ENCODE measurements at regions not wholly inside any gene's neighbourhood (a gene's known extent, or its start where the extent isn't known, plus 50 kb on each side); places are given as distances from the start of the nearest gene placed in this dataset.

- Histone ChIP-seq H2BK15ac (ENCODE audit: low read length) (no peak overlapping the region), H2BK20ac (ENCODE audit: low read length) (no peak overlapping the region), H3K79me1 (ENCODE audit: low read depth, low read length) (no peaks in the 10 kb centered on the region), H3K23me2 (ENCODE audit: low read depth, low read length) (no peaks in the 10 kb centered on the region), H4K20me1 (replicated peaks in 1 of 2; ENCODE audit: control insufficient read depth in 1 of 2, insufficient read depth in 2 of 2, low read length in 2 of 2) (no peaks in the 10 kb centered on the region), H3K79me2 (ENCODE audit: control insufficient read depth in 1 of 2, insufficient read depth in 2 of 2, low read length in 2 of 2) (no peaks in the 10 kb centered on the region), H3K23ac (ENCODE audit: insufficient read length) (no peak overlapping the region), H3K27ac (ENCODE audit: low read depth, low read length) (no peak overlapping the region), H4K91ac (replicated peaks; ENCODE audit: insufficient read length, low read length) (no peak overlapping the region), H3K4me3 (ENCODE audit: extremely low read depth in 1 of 4, insufficient read depth in 2 of 4, low read depth in 3 of 4, low read length in 4 of 4) (no peak overlapping the region), H2AFZ (ENCODE audit: low read length) (no peak overlapping the region), H2AK5ac (ENCODE audit: low read depth, low read length) (no peak overlapping the region), H3K9ac (replicated peaks in 1 of 4; ENCODE audit: extremely low read depth in 1 of 4, low read depth in 3 of 4, low read length in 3 of 4) (no peak overlapping the region), H3K4me1 (replicated peaks in 1 of 4; ENCODE audit: control insufficient read depth in 3 of 4, insufficient read depth in 4 of 4, low read length in 3 of 4) (no peaks in the 10 kb centered on the region), H3K14ac (ENCODE audit: insufficient read length) (no peak overlapping the region), H3K9me3 (ENCODE audit: insufficient read depth in 2 of 2, low read depth in 1 of 2, low read length in 1 of 2) (no peaks in the 10 kb centered on the region), H3K56ac (replicated peaks; ENCODE audit: insufficient read length, low read depth, low read length) (no peak overlapping the region), H3K4ac (replicated peaks; ENCODE audit: insufficient read length, low read depth, low read length) (no peak overlapping the region), H3K27me3 (replicated peaks in 1 of 4; ENCODE audit: control insufficient read depth in 3 of 4, extremely low read depth in 1 of 4, insufficient read depth in 3 of 4, low read length in 3 of 4) (no peaks in the 10 kb centered on the region), H3K18ac (ENCODE audit: extremely low read depth, low read length) (no peak overlapping the region), H4K8ac (ENCODE audit: extremely low read depth, insufficient read depth, low read length) (no peak overlapping the region), H2BK120ac (replicated peaks; ENCODE audit: low read depth, low read length) (no peak overlapping the region), H3K36me3 (ENCODE audit: control insufficient read depth in 2 of 4, insufficient read depth in 4 of 4, low read length in 3 of 4) (no peaks in the 10 kb centered on the region), H3K4me2 (ENCODE audit: insufficient read depth in 1 of 2, low read depth in 2 of 2, low read length in 2 of 2) (no peak overlapping the region), H2BK5ac (ENCODE audit: low read depth, low read length) (no peak overlapping the region), H2BK12ac (ENCODE audit: low read depth, low read length) (no peak overlapping the region), H4K5ac (ENCODE audit: insufficient read length, low read depth, low read length) (no peak overlapping the region)
- ChIA-PET POLR2A (ENCODE audit: partially characterized antibody) (no interaction called here), CTCF (ENCODE audit: partially characterized antibody) (no interaction called here)
- no peak for FAIRE-seq
- 91% methylated on average over 3 of the region's 3 CpGs; no CpG with 5 or more reads in 1 of the 2 experiments for WGBS, 2 experiments (ENCODE audit: extremely low coverage in 1 of 2, insufficient coverage in 1 of 2, insufficient read length in 1 of 2, insufficient replicate concordance in 2 of 2, low coverage in 1 of 2, low lambda C conversion rate in 2 of 2, missing lambda C conversion rate in 1 of 2)
- DNase-seq (ENCODE audit: low read depth in 1 of 2, low spot score in 2 of 2): no peak
- TF ChIP-seq EZH2 (IDR thresholded peaks at IDR 0.05; ENCODE audit: low read depth, low read length, severe bottlenecking) (no peak), CEBPB (IDR thresholded peaks at IDR 0.05; ENCODE audit: low read depth, low read length) (no peak), RBBP5 (IDR thresholded peaks at IDR 0.05; ENCODE audit: borderline replicate concordance, low read depth, low read length) (no peak), CHD1 (IDR thresholded peaks at IDR 0.05; ENCODE audit: low read depth, low read length) (no peak), EP300 (IDR thresholded peaks at IDR 0.05; ENCODE audit: borderline replicate concordance in 1 of 2, low read depth in 2 of 2, low read length in 2 of 2) (no peak), JUND (IDR thresholded peaks at IDR 0.05; ENCODE audit: low read length) (no peak), KDM1A (IDR thresholded peaks at IDR 0.05; ENCODE audit: borderline replicate concordance, low read length) (no peak), SP1 (IDR thresholded peaks at IDR 0.05; ENCODE audit: low read depth, low read length) (no peak), CTBP2 (IDR thresholded peaks at IDR 0.05; ENCODE audit: borderline replicate concordance, insufficient read depth, insufficient read length, low read length) (no peak), SP4 (IDR thresholded peaks at IDR 0.05; ENCODE audit: low read length) (no peak), BCL11A (IDR thresholded peaks at IDR 0.05; ENCODE audit: low read depth in 2 of 2, low read length in 2 of 2) (no peak), SIX5 (IDR thresholded peaks at IDR 0.05; ENCODE audit: low read depth, low read length) (no peak), TAF7 (optimal IDR thresholded peaks at IDR 0.05; ENCODE audit: borderline replicate concordance, low read depth, low read length) (no peak), SIN3A (conservative IDR thresholded peaks at IDR 0.05 in 1 of 2, IDR thresholded peaks at IDR 0.05 in 1 of 2; ENCODE audit: low read depth in 1 of 2, low read length in 2 of 2) (no peak), HDAC6 (IDR thresholded peaks at IDR 0.05; ENCODE audit: low read depth, low read length) (no peak)
- TF ChIP-seq, protein P1, sequence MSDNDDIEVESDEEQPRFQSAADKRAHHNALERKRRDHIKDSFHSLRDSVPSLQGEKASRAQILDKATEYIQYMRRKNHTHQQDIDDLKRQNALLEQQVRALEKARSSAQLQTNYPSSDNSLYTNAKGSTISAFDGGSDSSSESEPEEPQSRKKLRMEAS (IDR thresholded peaks at IDR 0.05): no peak
These were observed 495.8 kb upstream of the KLF12 start for GRCh38 chr13:74629985-74630384.
